ENCODE measurements at regions not wholly inside any gene's neighbourhood (a gene's known extent, or its start where the extent isn't known, plus 50 kb on each side); places are given as distances from the start of the nearest gene placed in this dataset. TPM values are rescaled to one million over a fixed set of nuclear protein-coding genes. Genes with fewer than 3 reads are reported as not detected.
A peak's percentile ranks its signal among the peaks of the same experiment; 100 is the strongest.

DNA sequence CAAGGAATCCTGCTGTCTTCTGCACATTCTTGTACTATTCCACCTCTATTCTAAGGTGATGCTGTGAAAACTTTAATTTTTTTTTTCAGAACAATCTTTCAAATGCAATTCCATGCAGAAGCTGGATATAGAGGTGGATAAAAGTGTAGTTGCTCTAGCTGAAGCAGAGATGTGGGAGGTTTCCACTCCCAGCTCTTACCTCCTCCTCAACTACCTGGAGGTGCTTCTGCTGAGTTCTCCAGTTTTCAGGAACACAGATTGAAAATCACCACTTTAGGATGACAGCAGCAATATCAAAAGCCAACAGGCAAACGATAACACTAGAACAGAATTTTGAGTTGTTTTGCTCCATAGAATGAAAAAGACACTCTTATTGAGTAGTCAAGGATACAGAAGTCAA lies 51.1 kb upstream of the FAM98A start:
- H3K4me1 Mint-ChIP-seq = no peaks in the 10 kb centered on the region
- Histone ChIP-seq H3K27ac (no peak overlapping the region), H3K36me3 (no peaks in the 10 kb centered on the region), H3K4me2 (no peak overlapping the region), H3K79me2 (ENCODE audit: low read depth) (no peaks in the 10 kb centered on the region), H3K9me3 (ENCODE audit: low read depth) (no peaks in the 10 kb centered on the region), H3K4me1 (no peaks in the 10 kb centered on the region), H3K27me3 (no peaks in the 10 kb centered on the region), H3K9ac (no peak overlapping the region), H4K20me1 (ENCODE audit: low read depth) (no peaks in the 10 kb centered on the region), H3K4me3 (no peak overlapping the region), H3F3A (ENCODE audit: low read depth) (no peaks in the 10 kb centered on the region), H2AFZ (replicated peaks) (no peak overlapping the region)
- H3K9me3 Mint-ChIP-seq = peaks cover 5% of the 10 kb centered on the region
- no peak overlapping the region for H3K27ac Mint-ChIP-seq
- H3K4me3 Mint-ChIP-seq = no peak overlapping the region
- peaks cover 2% of the 10 kb centered on the region for H3K27me3 Mint-ChIP-seq (ENCODE audit: insufficient read depth, low read depth)
- DNase-seq (ENCODE audit: low spot score) = no peak
- TF ChIP-seq CTCF (IDR thresholded peaks at IDR 0.05) (no peak), EZH2phosphoT487 (IDR thresholded peaks at IDR 0.05) (no peak), EZH2 (IDR thresholded peaks at IDR 0.05) (no peak)
- H3K36me3 Mint-ChIP-seq = no peaks in the 10 kb centered on the region

MicroRNAs encoded in the stretch of these regions (microRNA counts, 767-probe panel; counts per million panel counts)
- microRNA hsa-miR-548ad = 460 counts per million, percentile 90 among the panel's probes with 10 or more counts

Small RNAs in the stretch of these regions (microRNA-seq; reads per million reads assigned to microRNA genes)
- gene MIR548AD = not detected

Small RNAs in the stretch of these regions (small RNA-seq; reads per million reads assigned to genes)
- gene AC013442.1 (not detected), gene AC083939.1 (not detected), gene MIR548AD (not detected), gene RNU6-1117P (not detected)

All from neural progenitor cell (in vitro differentiated cells).